T-helper 17 cell (primary cell): ENCODE measurements at regions not wholly inside any gene's neighbourhood (a gene's known extent, or its start where the extent isn't known, plus 50 kb on each side); places are given as distances from the start of the nearest gene placed in this dataset.

Experiments used
- ATAC-seq: fragments of 150-1000 bp; cut with Tn5 transposase; 2 replicates; pipeline ENCODE4 v1.10.0; 2021; ENCODE audit warnings: mild to moderate bottlenecking, moderate library complexity
- DNase-seq, 3 donors: peaks; one replicate each; pipeline versions ENCODE4 v3.0.0 to v3.0.0-alpha.2; 2020 to 2021
- H3K9me3 ChIP-seq: one replicate; pipeline ENCODE4 v1.7.0; 2013; ENCODE audit warnings: low read length, mild to moderate bottlenecking; ENCODE audit not compliant: control insufficient read depth, poor library complexity, severe bottlenecking
- H3K27ac Mint-ChIP-seq: one replicate; pipeline ENCODE4 v1.8.0; 2022; ENCODE audit warnings: mild to moderate bottlenecking, moderate library complexity, mixed read lengths
- H3K27me3 Mint-ChIP-seq: one replicate; pipeline ENCODE4 v1.8.0; 2022; ENCODE audit warnings: mixed read lengths
- H3K36me3 Mint-ChIP-seq: one replicate; pipeline ENCODE4 v1.8.0; 2022; ENCODE audit warnings: low read depth, mixed read lengths
- H3K4me1 Mint-ChIP-seq: one replicate; pipeline ENCODE4 v1.8.0; 2022; ENCODE audit warnings: mild to moderate bottlenecking, mixed read lengths
- H3K4me3 Mint-ChIP-seq: one replicate; pipeline ENCODE4 v1.8.0; 2022; ENCODE audit warnings: mild to moderate bottlenecking, moderate library complexity, mixed read lengths

- no peak overlapping the region for H3K4me3 Mint-ChIP-seq
These were observed 54.6 kb upstream of the RAPGEF2 start for GRCh38 chr4:159048166-159048886.

GRCh38 chr4:159049780-159050375 is 53.0 kb upstream of the RAPGEF2 start:
- H3K9me3 ChIP-seq, result no peaks in the 10 kb centered on the region
- H3K4me1 Mint-ChIP-seq, result peaks cover 10% of the 10 kb centered on the region
- peaks cover 5% of the 10 kb centered on the region for H3K36me3 Mint-ChIP-seq
- peaks cover 32% of the 10 kb centered on the region for H3K27me3 Mint-ChIP-seq
- no peak for ATAC-seq
- no peak for DNase-seq
- H3K4me3 Mint-ChIP-seq, result no peak overlapping the region
- H3K27ac Mint-ChIP-seq, result no peak overlapping the region

More at GRCh38 chr4:159048166-159048886, 54.6 kb upstream of the RAPGEF2 start:
- ATAC-seq, result no peak
- peaks cover 10% of the 10 kb centered on the region for H3K4me1 Mint-ChIP-seq
- peaks cover 3% of the 10 kb centered on the region for H3K36me3 Mint-ChIP-seq
- peaks cover 21% of the 10 kb centered on the region for H3K27me3 Mint-ChIP-seq
- DNase-seq, result no peak
- no peak overlapping the region for H3K27ac Mint-ChIP-seq
- no peaks in the 10 kb centered on the region for H3K9me3 ChIP-seq

DNA sequence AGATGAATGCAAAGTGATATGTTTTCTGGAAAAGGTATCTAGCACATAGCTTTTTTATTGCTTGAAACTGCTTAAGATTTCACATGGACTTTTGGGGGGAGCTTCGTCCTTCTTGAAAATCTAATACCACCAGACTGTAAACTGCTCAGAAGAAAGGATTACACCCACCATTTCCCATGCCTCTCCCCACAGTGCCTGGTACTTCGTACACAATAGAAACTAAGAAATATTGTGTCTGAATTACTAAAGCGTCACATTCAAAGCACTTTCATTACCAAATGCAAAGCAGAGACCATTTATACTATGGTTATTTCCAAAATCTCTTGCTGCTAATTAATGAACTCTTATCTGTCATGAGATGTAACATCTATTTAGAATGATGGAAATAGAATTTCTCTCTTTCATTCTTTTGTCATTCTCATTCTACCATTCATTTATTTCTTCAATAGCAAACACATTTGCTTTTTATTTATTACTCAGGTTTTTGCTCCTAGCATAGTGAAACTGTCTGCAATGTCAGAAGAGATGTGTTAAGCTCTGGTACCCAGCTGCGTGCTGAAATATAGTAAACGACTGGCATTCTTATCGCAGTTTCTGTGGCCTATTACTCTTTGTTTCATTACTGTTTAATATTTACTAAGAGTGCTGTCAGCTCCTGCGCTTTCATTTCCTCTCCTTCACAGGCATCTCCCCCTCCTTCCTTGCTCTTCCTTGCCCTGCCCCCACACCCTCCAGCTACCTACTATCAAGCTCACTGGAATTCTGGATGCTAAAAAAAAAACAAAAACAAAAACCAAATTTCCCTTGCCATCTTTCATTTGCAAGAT is 51.4 kb upstream of the RAPGEF2 start:
- Mint-ChIP-seq H3K4me3 (no peak overlapping the region), H3K36me3 (peaks cover 5% of the 10 kb centered on the region), H3K4me1 (peaks cover 10% of the 10 kb centered on the region), H3K27ac (no peak overlapping the region), H3K27me3 (peaks cover 31% of the 10 kb centered on the region)
- DNase-seq (no peak), ATAC-seq (no peak)
- no peaks in the 10 kb centered on the region for H3K9me3 ChIP-seq

DNA sequence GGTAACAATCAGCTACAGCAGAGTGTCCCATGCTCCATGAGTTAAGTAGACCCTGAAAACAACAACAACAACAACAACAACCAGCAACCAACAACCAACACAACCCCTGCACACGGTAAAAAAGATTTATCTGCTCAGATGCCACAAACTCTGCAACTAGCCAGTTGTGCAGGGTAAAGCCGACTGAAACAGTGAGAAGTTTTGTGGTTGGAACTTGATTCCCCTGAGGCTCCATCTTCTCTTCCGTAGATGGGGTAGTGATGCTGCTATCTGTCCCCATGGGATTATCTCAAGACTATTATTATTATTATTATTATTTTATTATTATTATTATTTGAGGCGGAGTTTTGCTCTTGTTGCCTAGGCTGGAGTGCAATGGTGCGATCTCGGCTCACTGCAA is 50.6 kb upstream of the RAPGEF2 start:
- Mint-ChIP-seq H3K4me3 (no peak overlapping the region), H3K4me1 (peaks cover 9% of the 10 kb centered on the region), H3K27ac (no peak overlapping the region), H3K27me3 (peaks cover 31% of the 10 kb centered on the region), H3K36me3 (peaks cover 5% of the 10 kb centered on the region)
- DNase-seq (no peak), ATAC-seq (no peak)
- no peaks in the 10 kb centered on the region for H3K9me3 ChIP-seq
